ENCODE measurements at regions not wholly inside any gene's neighbourhood (a gene's known extent, or its start where the extent isn't known, plus 50 kb on each side); places are given as distances from the start of the nearest gene placed in this dataset.

- no peaks in the 10 kb centered on the region for H3F3A ChIP-seq (ENCODE audit: insufficient read depth, low read depth)
- no peaks in the 10 kb centered on the region for H3K9me3 ChIP-seq (ENCODE audit: insufficient read depth, low read depth)
- H3K4me2 ChIP-seq = no peak overlapping the region
- no peak overlapping the region for H2AFZ ChIP-seq
- H3K4me1 ChIP-seq (replicated peaks; ENCODE audit: insufficient read depth) = peaks cover 6% of the 10 kb centered on the region
- BruUV-seq (replicated peaks) = no TSS peak
- CTCF ChIA-PET = interaction anchor here (1.6 kb wide), 1 partner anchor 117 kb away, joined by 10 read pairs; no protein-coding TSS in a partner anchor
- H4K20me1 ChIP-seq (ENCODE audit: insufficient read depth) = no peaks in the 10 kb centered on the region
- POLR2A ChIA-PET (ENCODE audit: unreplicated experiment) = no interaction called here
- no peaks in the 10 kb centered on the region for H3K9me2 ChIP-seq (ENCODE audit: insufficient read depth)
- intact Hi-C loops (cut with micrococcal nuclease; ENCODE audit: unreplicated experiment) = loop anchor here (1.0 to 10.0 kb wide), 9 partner anchors 59 to 899 kb away; no protein-coding TSS in a partner anchor
- no peak overlapping the region for H3K4me3 ChIP-seq
- no peak for DNase-seq
- H3K27me3 ChIP-seq (ENCODE audit: insufficient read depth, low read depth) = no peaks in the 10 kb centered on the region
- H3K36me3 ChIP-seq (ENCODE audit: low read depth) = no peaks in the 10 kb centered on the region
- no peak overlapping the region for H3K27ac ChIP-seq
- no peaks in the 10 kb centered on the region for H3K79me2 ChIP-seq (ENCODE audit: low read depth)
- TF ChIP-seq EZH2 (IDR thresholded peaks at IDR 0.05; ENCODE audit: low read depth) = no peak
- TF ChIP-seq CTCF (conservative IDR thresholded peaks at IDR 0.05) = no peak
These were observed 126.2 kb downstream of the ALDH8A1 start for GRCh38 chr6:134823710-134824034.

GRCh38 chr6:134822920-134823709 lies 126.8 kb downstream of the ALDH8A1 start:
- Histone ChIP-seq H3K9me2 (ENCODE audit: insufficient read depth) (no peaks in the 10 kb centered on the region), H3K27ac (no peak overlapping the region), H3K36me3 (ENCODE audit: low read depth) (no peaks in the 10 kb centered on the region), H2AFZ (no peak overlapping the region; the same call in 1 of the 2 replicates), H3K4me2 (peak overlapping the region; percentile 42), H3K4me3 (no peak overlapping the region), H3K79me2 (ENCODE audit: low read depth) (no peaks in the 10 kb centered on the region), H3F3A (ENCODE audit: insufficient read depth, low read depth) (no peaks in the 10 kb centered on the region), H3K27me3 (ENCODE audit: insufficient read depth, low read depth) (no peaks in the 10 kb centered on the region), H4K20me1 (ENCODE audit: insufficient read depth) (no peaks in the 10 kb centered on the region), H3K9me3 (ENCODE audit: insufficient read depth, low read depth) (no peaks in the 10 kb centered on the region), H3K4me1 (replicated peaks; ENCODE audit: insufficient read depth) (peaks cover 6% of the 10 kb centered on the region)
- CTCF ChIA-PET = interaction anchor here (0.6 to 1.6 kb wide), 4 partner anchors 118 to 667 kb away, joined by 3 to 10 read pairs (median 3); no protein-coding TSS in a partner anchor
- DNase-seq = peak; percentile 41 to 77
- intact Hi-C loops (cut with micrococcal nuclease; ENCODE audit: unreplicated experiment) = loop anchor here (1.0 to 10.0 kb wide), 9 partner anchors 60 to 899 kb away; no protein-coding TSS in a partner anchor
- POLR2A ChIA-PET (ENCODE audit: unreplicated experiment) = interaction anchor here (0.7 to 1.0 kb wide), 2 partner anchors 118 to 1605 kb away, joined by 5 read pairs; no protein-coding TSS in a partner anchor
- TF ChIP-seq CTCF (conservative IDR thresholded peaks at IDR 0.05) (peak; percentile 93), EZH2 (IDR thresholded peaks at IDR 0.05; ENCODE audit: low read depth) (no peak)
- BruUV-seq (replicated peaks) = no TSS peak

GRCh38 chr6:134821928-134822864 lies 127.7 kb downstream of the ALDH8A1 start:
- Histone ChIP-seq H3K4me3 (no peak overlapping the region), H3K4me2 (peak overlapping the region; percentile 42), H2AFZ (no peak overlapping the region; the same call in 1 of the 2 replicates), H3K9me3 (ENCODE audit: insufficient read depth, low read depth) (no peaks in the 10 kb centered on the region), H3K4me1 (replicated peaks; ENCODE audit: insufficient read depth) (peaks cover 6% of the 10 kb centered on the region), H3K27ac (no peak overlapping the region), H3K36me3 (ENCODE audit: low read depth) (no peaks in the 10 kb centered on the region), H3K9me2 (ENCODE audit: insufficient read depth) (no peaks in the 10 kb centered on the region), H3K79me2 (ENCODE audit: low read depth) (no peaks in the 10 kb centered on the region), H3K27me3 (ENCODE audit: insufficient read depth, low read depth) (no peaks in the 10 kb centered on the region), H4K20me1 (ENCODE audit: insufficient read depth) (no peaks in the 10 kb centered on the region), H3F3A (ENCODE audit: insufficient read depth, low read depth) (no peaks in the 10 kb centered on the region)
- intact Hi-C loops (cut with micrococcal nuclease; ENCODE audit: unreplicated experiment) = loop anchor here (2.0 to 10.0 kb wide), 5 partner anchors 61 to 385 kb away; no protein-coding TSS in a partner anchor
- TF ChIP-seq EZH2 (IDR thresholded peaks at IDR 0.05; ENCODE audit: low read depth) = no peak
- TF ChIP-seq CTCF (conservative IDR thresholded peaks at IDR 0.05) = no peak
- DNase-seq = no peak
- BruUV-seq (replicated peaks) = no TSS peak
- ChIA-PET CTCF (interaction anchor here (0.5 to 1.6 kb wide), 7 partner anchors 54 to 666 kb away, joined by 3 to 10 read pairs (median 4); no protein-coding TSS in a partner anchor), POLR2A (ENCODE audit: unreplicated experiment) (interaction anchor here (0.6 to 1.0 kb wide), 6 partner anchors 18 to 1606 kb away, joined by 5 to 10 read pairs (median 8); no protein-coding TSS in a partner anchor)
